ENCODE measurements at regions not wholly inside any gene's neighbourhood (a gene's known extent, or its start where the extent isn't known, plus 50 kb on each side); places are given as distances from the start of the nearest gene placed in this dataset.

- no peaks in the 10 kb centered on the region for H3K27me3 ChIP-seq (ENCODE audit: control insufficient read depth in 2 of 2, insufficient read depth in 2 of 2, low read length in 2 of 2)
- Mint-ChIP-seq H3K36me3 (no peaks in the 10 kb centered on the region), H3K4me1 (no peaks in the 10 kb centered on the region), H3K27ac (no peak overlapping the region), H3K27me3 (ENCODE audit: low read depth in 3 of 3) (peaks cover 9 to 21% (median 16%) of the 10 kb centered on the region in 3 donors), H3K4me3 (no peak overlapping the region), H3K9me3 (peaks cover 0 to 19% (median 7%) of the 10 kb centered on the region in 7 donors)
- WGBS (ENCODE audit: insufficient coverage) = no CpG with 5 or more reads among the region's 2 CpGs
- H3K79me2 ChIP-seq (ENCODE audit: insufficient read depth, low read length) = no peaks in the 10 kb centered on the region
- H3K4me2 ChIP-seq (replicated peaks; ENCODE audit: extremely low read depth, low read length, poor library complexity, severe bottlenecking) = no peak overlapping the region
- H3K9me3 ChIP-seq (replicated peaks in 1 of 2; ENCODE audit: control insufficient read depth in 1 of 2, insufficient read depth in 1 of 2, low read length in 2 of 2) = no peaks in the 10 kb centered on the region
- no peak overlapping the region for H2AFZ ChIP-seq (ENCODE audit: insufficient read depth, low read depth, low read length, poor library complexity, severe bottlenecking)
- DNase-seq = no peak
- no peak overlapping the region for H3K27ac ChIP-seq (ENCODE audit: low read depth in 1 of 2, low read length in 2 of 2)
- no peaks in the 10 kb centered on the region for H4K20me1 ChIP-seq (ENCODE audit: insufficient read depth, low read length)
- H3K4me1 ChIP-seq (ENCODE audit: control insufficient read depth in 1 of 2, insufficient read depth in 2 of 2, low read length in 2 of 2) = no peaks in the 10 kb centered on the region
- no peak for TF ChIP-seq CTCF (IDR thresholded peaks at IDR 0.05)
- H3K4me3 ChIP-seq (replicated peaks in 1 of 3; ENCODE audit: low read depth in 2 of 3, low read length in 3 of 3) = no peak overlapping the region
- H3K9ac ChIP-seq (ENCODE audit: insufficient read depth, low read length, poor library complexity, severe bottlenecking) = no peak overlapping the region
- intact Hi-C loops (cut with micrococcal nuclease) = no loop called here
- no peaks in the 10 kb centered on the region for H3K36me3 ChIP-seq (replicated peaks in 1 of 2; ENCODE audit: control insufficient read depth in 1 of 2, insufficient read depth in 2 of 2, low read length in 2 of 2)
Observed at GRCh38 chr3:13728487-13728886, 151.4 kb downstream of the WNT7A start.

- no peaks in the 10 kb centered on the region for H3K27me3 ChIP-seq (ENCODE audit: control insufficient read depth in 2 of 2, insufficient read depth in 2 of 2, low read length in 2 of 2)
- peaks cover 0 to 19% (median 5%) of the 10 kb centered on the region in 7 donors for H3K9me3 Mint-ChIP-seq
- H3K4me3 Mint-ChIP-seq = no peak overlapping the region
- no peaks in the 10 kb centered on the region for H3K36me3 ChIP-seq (replicated peaks in 1 of 2; ENCODE audit: control insufficient read depth in 1 of 2, insufficient read depth in 2 of 2, low read length in 2 of 2)
- H4K20me1 ChIP-seq (ENCODE audit: insufficient read depth, low read length) = no peaks in the 10 kb centered on the region
- H3K27ac Mint-ChIP-seq = no peak overlapping the region
- H3K79me2 ChIP-seq (ENCODE audit: insufficient read depth, low read length) = no peaks in the 10 kb centered on the region
- no peak overlapping the region for H3K27ac ChIP-seq (ENCODE audit: low read depth in 1 of 2, low read length in 2 of 2)
- H3K36me3 Mint-ChIP-seq = no peaks in the 10 kb centered on the region
- 91% methylated on average over 7 of the region's 8 CpGs for WGBS (ENCODE audit: insufficient coverage)
- no peak for DNase-seq
- no peaks in the 10 kb centered on the region for H3K9me3 ChIP-seq (replicated peaks in 1 of 2; ENCODE audit: control insufficient read depth in 1 of 2, insufficient read depth in 1 of 2, low read length in 2 of 2)
- H3K27me3 Mint-ChIP-seq (ENCODE audit: low read depth in 3 of 3) = peaks cover 9 to 21% (median 16%) of the 10 kb centered on the region in 3 donors
- no peak for TF ChIP-seq CTCF (IDR thresholded peaks at IDR 0.05)
- no peaks in the 10 kb centered on the region for H3K4me1 Mint-ChIP-seq
- intact Hi-C loops (cut with micrococcal nuclease) = no loop called here
- H3K4me3 ChIP-seq (replicated peaks in 1 of 3; ENCODE audit: low read depth in 2 of 3, low read length in 3 of 3) = no peak overlapping the region
- no peak overlapping the region for H3K4me2 ChIP-seq (replicated peaks; ENCODE audit: extremely low read depth, low read length, poor library complexity, severe bottlenecking)
- no peak overlapping the region for H2AFZ ChIP-seq (ENCODE audit: insufficient read depth, low read depth, low read length, poor library complexity, severe bottlenecking)
- no peak overlapping the region for H3K9ac ChIP-seq (ENCODE audit: insufficient read depth, low read length, poor library complexity, severe bottlenecking)
- no peaks in the 10 kb centered on the region for H3K4me1 ChIP-seq (ENCODE audit: control insufficient read depth in 1 of 2, insufficient read depth in 2 of 2, low read length in 2 of 2)
Observed at GRCh38 chr3:13727890-13728289, 152.0 kb downstream of the WNT7A start.
